ENCODE measurements at regions not wholly inside any gene's neighbourhood (a gene's known extent, or its start where the extent isn't known, plus 50 kb on each side); places are given as distances from the start of the nearest gene placed in this dataset.

DNA sequence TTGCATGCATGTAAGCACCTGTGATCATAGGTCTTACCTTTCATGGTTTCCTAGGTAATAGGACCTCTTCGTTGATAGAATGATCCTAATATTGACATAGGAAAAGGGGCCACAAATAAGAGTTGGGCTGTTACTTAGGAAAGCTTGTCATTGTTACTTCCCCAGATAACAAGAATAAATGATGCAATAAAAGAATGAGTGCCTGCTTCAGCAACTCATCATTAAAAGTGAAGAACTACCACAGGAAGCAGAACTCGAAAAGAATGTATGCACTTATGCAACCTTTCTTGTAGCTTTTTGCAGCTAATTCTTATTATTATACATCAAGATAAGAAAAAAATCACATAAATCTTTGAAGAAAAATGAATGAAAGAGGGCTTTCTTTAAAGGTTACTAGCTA lies 548.6 kb downstream of the LTN1 start:
- no peak for DNase-seq

GRCh38 chr21:28442624-28443023 lies 550.1 kb downstream of the LTN1 start:
- DNase-seq, result no peak

- no peak for DNase-seq
Measured at GRCh38 chr21:28442085-28442484, 550.6 kb downstream of the LTN1 start.

DNA sequence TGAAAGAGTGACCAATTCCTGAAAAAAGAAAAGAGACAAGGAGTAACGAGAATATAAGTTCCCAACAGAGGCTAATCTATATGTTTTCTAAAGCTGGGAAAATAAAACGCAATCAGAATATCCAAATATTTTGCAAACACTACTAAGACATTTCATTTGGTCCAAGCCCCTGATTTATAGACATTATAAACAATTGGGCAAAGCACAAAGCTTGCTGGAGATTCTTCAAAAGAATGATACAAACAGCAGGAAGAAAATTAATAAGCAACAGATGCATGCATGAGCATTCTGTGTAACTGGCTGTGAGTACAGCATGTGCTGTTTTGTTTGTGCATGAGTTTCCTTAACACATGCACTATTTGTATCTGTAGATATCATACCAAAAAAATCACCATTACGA lies 552.9 kb downstream of the LTN1 start:
- no peak for DNase-seq

DNA sequence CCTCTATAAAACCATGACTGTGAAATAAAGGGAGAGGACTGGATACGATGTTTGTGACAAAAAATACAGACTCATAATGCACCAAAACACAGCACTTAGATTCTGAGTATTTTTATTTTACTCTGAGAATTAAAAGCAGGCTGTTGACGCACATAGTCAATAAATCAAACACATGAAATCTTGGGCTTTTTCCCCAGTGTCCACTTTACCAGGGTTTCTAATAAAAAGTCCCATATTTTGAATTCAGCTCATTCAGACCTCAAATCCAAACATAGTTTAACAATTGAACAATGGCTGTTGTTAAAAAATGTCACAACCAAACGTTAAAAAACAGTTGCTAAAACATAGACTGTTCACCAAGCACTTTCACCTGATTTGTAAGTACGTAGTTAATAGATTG lies 553.4 kb downstream of the LTN1 start:
- DNase-seq, result no peak

DNA sequence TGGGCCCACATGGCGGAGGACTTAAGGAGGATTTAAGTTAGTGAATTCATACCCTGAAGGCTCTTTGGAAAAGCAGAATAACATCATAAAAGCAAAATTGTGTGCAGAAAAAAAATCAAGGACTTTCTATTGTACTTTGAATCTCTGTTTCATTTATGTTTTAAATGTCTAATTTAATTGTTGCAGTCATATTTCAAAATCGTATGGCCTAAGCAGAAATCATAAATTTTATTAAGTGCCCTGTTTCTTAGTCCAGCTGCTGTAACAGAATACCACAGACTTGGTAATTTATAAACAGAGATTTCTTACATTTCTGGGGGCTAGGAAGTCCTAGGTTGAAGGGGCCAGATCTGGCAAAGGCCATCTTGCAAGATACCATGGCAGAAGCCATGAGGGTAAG lies 555.6 kb downstream of the LTN1 start:
- DNase-seq, result no peak

GRCh38 chr21:28436286-28436932 lies 556.3 kb downstream of the LTN1 start:
- DNase-seq, result no peak

GRCh38 chr21:28431527-28432200 lies 561.0 kb downstream of the LTN1 start:
- no peak for DNase-seq

DNA sequence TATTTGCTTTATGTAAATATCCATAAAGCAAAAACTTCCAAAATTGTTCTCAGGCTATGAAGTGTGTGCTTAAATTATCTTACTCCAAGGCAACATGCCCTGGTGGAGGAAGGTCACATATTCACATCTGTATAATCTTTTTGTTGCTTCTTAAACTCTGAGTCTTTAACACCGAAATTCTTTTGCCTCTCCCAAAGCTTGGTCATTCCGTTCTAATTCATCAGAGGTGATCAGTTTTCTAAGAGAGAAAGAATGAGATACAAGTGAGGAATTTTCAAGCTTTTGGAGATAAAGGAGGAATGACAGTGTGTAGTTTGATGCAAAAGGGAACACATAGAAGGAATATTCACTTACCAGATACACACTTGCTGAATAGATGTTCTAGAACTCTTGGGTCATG lies 561.7 kb downstream of the LTN1 start:
- DNase-seq, result no peak

DNA sequence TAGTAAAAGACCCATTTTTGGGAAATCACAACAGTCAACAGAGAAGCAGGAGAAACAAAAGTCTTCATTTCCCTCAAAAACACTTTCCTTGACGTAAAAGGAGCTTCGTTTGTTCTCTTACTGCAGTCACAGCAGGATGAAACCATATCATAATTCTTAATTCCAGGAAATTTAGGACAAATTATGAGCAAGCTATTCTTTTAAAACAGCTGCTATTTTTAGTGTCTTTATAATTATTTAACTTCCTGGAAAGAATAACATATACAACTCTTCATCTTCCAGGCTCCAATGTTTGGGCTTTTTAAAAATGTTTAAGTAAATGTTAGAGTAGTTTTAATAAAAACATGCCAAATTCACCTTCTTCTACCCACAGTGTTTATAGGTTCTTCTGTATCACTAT lies 563.5 kb downstream of the LTN1 start:
- DNase-seq, result no peak

DNA sequence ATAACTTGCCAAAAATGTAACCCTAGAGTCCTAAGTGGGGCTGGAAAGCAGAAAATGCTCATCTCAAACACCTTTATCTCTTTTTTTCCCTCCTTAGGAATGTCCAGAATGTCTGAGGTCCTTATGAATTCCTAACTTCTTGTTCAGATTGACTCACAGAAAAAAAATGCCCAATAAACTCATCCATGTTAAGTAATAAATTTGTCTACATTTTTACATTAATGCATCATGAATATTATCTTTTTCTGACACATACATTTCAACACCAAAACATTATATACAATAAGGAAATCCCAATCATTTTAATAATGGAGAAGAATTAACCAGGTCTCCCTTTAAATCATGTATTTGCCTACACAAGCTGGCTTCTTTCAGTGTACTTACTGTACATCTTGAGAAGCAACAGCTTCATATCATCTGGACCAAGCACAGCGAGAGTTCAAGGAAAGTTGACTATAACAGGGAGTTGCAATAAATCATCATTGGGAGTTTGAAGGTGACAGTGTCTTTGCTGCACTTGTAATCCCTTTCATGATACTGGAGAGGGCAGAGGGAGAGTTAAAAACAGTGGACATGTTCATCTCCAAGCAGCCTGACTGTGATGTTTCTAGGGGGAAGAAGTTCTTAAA lies 565.2 kb downstream of the LTN1 start:
- DNase-seq, result no peak

GRCh38 chr21:28426545-28426944 lies 566.1 kb downstream of the LTN1 start:
- no peak for DNase-seq

GRCh38 chr21:28423521-28424190 lies 569.0 kb downstream of the LTN1 start:
- DNase-seq, result no peak

- DNase-seq, result no peak
Measured at GRCh38 chr21:28421716-28422524, 570.8 kb downstream of the LTN1 start.

- DNase-seq, result no peak
Measured at GRCh38 chr21:28419811-28420210, 572.9 kb downstream of the LTN1 start.

GRCh38 chr21:28418726-28419514 lies 573.8 kb downstream of the LTN1 start:
- DNase-seq, result no peak

- no peak for DNase-seq
Measured at GRCh38 chr21:28410256-28410655, 582.4 kb downstream of the LTN1 start.

- DNase-seq, result no peak
Measured at GRCh38 chr21:28402616-28402989, 590.1 kb downstream of the LTN1 start.

- DNase-seq, result no peak
Measured at GRCh38 chr21:28397040-28397439, 595.6 kb downstream of the LTN1 start.

DNA sequence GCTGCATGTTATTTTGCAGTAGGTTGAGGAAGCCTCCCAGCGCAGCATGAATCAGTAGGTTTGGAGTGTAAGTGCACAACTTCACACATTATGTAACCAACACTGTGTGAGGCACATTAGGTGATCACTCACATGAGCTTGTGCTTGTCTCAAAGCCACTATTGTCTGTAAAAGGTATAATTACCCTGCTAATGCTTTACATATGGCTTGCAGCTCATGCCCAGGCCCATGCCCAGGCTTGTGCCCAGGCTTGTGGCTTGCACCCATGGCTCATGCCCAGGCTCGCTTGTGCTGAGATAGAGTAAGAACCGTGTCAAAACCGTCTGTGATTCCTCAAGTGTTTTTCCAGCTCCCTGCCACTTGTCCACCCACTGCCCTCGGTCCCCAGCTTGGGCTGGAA lies 596.3 kb downstream of the LTN1 start:
- DNase-seq, result no peak

DNA sequence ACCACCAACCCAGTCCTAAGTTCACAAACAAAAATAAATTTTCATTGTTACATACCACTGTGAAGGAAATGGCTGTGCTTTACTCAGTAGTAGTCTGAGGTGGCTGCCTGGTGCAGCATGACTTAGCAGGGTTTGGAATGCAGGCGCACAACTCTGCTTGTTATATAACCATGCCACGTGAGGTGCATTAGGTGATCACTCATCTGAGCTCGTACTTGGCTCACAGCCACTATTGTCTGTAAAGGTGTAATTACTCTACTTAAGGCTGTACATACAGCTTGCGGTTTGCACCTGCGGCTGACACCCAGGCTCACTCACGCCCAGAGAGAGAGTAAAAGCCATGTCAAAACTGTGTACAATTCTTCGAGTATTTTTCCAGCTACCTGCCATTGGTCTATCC lies 599.4 kb downstream of the LTN1 start:
- DNase-seq, result no peak
